ENCODE measurements at regions not wholly inside any gene's neighbourhood (a gene's known extent, or its start where the extent isn't known, plus 50 kb on each side); places are given as distances from the start of the nearest gene placed in this dataset.

DNA sequence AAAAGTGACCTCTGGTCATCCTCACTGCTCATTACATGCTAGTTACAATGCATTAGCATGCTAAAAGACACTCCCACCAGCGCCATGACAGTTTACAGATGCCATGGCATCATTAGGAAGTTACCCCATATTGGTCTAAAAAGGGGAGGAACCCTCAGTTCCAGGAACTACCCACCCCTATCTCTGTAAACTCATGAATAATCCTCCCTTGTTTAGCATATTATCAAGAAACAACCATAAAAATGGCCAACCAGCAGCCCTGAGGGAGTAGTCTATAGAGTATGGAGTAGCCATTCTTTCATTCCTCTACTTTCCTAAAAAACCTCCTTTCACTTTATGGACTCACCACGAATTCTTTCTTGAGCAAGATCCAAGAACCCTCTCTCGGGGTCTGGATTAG, 89.4 kb downstream of the ATPSCKMT start:
- TF ChIP-seq, protein P1, sequence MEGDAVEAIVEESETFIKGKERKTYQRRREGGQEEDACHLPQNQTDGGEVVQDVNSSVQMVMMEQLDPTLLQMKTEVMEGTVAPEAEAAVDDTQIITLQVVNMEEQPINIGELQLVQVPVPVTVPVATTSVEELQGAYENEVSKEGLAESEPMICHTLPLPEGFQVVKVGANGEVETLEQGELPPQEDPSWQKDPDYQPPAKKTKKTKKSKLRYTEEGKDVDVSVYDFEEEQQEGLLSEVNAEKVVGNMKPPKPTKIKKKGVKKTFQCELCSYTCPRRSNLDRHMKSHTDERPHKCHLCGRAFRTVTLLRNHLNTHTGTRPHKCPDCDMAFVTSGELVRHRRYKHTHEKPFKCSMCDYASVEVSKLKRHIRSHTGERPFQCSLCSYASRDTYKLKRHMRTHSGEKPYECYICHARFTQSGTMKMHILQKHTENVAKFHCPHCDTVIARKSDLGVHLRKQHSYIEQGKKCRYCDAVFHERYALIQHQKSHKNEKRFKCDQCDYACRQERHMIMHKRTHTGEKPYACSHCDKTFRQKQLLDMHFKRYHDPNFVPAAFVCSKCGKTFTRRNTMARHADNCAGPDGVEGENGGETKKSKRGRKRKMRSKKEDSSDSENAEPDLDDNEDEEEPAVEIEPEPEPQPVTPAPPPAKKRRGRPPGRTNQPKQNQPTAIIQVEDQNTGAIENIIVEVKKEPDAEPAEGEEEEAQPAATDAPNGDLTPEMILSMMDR (IDR thresholded peaks at IDR 0.05), result no peak
- no peak for TF ChIP-seq EP300 (IDR thresholded peaks at IDR 0.05)
